HG03432 (cell line): ENCODE measurements at regions not wholly inside any gene's neighbourhood (a gene's known extent, or its start where the extent isn't known, plus 50 kb on each side); places are given as distances from the start of the nearest gene placed in this dataset.
A peak's percentile ranks its signal among the peaks of the same experiment; 100 is the strongest.

ENCODE experiments used
- ATAC-seq: cut with Tn5 transposase; IDR thresholded peaks from one replicate; pipeline ENCODE4 v1.9.1; 2021; ENCODE audit warnings: mild to moderate bottlenecking, moderate library complexity; ENCODE audit not compliant: unreplicated experiment

GRCh38 chr14:31943217-31943799, 133.8 kb upstream of the ARHGAP5 start:
- no peak for ATAC-seq

DNA sequence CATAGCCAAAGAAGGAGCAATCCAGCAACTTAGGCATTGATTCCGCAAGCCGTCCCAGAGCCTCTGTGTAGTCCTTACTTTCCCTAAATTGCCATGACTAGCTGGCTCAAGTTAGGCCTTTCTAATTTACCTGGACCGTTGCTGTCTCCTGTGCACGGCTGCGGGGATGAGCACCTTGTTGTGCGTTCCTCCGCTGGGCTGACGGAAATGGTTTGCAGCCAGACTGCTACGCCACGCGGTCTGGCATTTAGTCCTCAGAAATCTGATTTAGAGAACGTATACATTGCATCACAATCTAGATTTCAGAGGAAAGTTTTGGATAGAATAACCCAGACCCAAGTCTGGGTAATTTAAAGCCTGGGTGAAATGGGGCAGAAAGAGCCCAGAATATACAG, 133.2 kb upstream of the ARHGAP5 start:
- ATAC-seq = no peak

DNA sequence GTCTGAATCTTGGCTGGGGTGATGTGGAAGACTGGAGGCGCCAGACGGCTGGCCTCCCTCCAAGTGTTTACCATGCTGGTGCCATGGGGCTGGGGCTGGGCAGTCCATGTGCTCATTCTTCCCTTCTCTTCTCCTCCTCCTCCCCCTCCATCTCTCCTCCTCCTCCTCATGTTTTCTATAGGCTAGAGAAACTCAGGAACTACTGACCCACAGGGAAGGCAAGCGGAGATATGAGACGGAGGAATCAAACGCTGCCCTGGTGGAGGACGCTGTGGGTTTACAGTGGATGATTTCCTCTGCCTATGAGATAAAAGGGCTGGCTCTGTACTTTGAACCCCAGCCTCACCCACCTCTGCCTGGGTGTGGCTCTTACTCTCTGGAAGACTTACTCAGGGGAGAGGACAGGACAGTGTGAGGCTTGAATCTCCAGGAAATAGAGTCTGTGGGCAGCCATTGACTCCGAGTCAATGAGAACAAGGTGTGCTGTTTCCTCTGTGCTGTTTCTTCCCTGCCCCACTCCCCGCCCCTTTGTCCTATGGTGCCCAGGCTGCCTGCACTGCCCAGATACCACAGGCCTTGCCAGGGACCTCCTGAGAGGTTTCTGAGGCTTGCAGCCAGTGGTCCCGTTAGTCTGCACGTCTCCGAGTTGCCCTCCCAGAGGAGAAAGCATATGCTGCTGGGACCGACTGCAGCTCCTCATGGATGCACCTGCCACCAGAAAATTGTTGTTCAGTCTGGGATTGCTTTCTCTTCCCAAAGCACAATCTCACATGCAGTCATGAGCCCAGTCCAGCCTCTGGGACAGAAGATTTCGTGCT, 132.6 kb upstream of the ARHGAP5 start:
- ATAC-seq = no peak

DNA sequence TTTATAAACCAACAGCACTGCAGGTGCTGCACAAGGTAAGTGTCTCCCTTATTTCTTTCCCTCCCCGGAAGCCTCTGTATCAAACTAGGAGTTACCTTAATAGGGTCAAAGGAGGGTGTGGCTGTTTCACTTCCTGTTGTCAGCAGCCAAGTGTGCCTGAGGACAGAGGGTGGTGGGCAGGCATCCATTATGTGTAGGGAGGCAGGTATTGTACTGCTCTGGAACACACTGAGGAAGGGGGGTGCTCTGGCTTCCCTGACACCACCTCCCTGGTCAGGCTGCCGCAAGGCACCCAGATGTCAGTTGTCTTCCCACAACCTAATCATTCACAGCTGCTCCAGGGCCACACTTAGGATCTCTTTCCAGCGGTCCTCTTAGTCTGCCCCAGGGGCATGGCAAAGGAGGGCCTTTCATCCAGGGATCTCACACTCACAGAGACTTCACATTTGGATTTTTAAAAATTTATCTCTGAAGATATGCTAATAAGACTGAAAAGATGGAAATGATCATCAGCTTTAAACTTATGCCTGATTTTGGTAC, 132.0 kb upstream of the ARHGAP5 start:
- peak; percentile 66 for ATAC-seq

- no peak for ATAC-seq
Observed at GRCh38 chr14:31945701-31946100, 131.4 kb upstream of the ARHGAP5 start.

GRCh38 chr14:31947076-31947475, 130.0 kb upstream of the ARHGAP5 start:
- ATAC-seq = no peak

DNA sequence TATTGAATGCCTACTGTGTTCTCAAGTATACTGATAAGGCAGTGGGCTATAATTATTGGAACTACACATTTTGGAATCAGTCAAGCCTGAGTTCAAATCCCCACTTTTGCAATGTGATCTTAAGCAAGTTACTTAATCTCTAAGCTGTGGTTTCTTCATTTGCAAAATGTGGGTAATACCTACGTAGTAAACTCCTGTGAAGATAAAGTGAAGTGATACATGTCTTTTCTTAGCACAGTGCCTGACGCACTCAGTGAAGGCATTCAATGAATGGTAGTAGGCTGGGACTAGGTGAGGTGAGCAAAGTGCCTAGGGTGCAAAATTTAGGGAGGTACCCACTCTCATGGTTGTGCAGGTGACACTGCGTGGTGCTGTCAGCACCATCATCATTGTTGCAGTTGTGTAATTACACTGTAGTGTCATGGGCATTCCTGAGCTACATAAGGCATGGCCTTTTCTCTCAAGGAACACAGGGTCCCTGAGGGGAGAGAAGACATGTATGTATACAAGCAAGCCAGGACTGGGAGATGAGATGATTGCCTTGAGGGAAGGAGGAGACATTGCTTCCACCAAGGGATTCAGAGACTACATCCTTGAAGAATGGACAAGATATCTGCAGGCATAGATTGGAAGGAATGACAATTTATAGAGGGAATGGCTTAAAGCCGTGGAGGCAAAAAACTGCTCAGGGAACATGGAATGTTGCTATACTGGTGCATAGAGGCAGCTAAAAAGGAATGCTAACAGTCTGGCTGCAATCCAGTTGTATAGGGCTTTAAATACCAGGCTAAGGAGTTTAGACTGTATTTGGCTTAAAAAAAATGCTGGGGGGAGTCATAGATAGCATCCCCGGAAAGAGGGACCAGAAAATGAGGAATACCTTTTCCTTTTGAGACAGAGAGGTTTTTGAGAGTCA, 129.2 kb upstream of the ARHGAP5 start:
- no peak for ATAC-seq

- ATAC-seq = no peak
Observed at GRCh38 chr14:31949709-31950108, 127.4 kb upstream of the ARHGAP5 start.

DNA sequence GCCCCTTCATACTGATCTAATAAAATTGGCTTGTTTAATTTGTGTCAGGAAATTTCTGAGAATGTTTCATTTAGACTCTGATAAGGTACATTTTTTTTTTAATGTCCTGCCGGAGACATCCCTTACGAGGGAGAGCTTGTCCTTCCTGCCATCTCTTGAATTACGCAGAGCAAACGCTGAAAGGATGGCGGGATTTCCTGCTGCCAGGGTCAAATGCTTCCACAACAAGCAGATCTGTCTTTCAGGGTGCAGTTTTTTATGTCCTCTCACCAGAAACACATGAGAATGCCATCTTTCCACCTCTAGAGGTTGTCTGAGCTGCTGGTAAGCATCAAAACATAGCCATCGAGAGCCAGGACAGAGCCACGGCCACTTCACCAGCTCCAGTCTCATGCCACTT, 126.8 kb upstream of the ARHGAP5 start:
- no peak for ATAC-seq

GRCh38 chr14:31950764-31951637, 126.1 kb upstream of the ARHGAP5 start:
- no peak for ATAC-seq

DNA sequence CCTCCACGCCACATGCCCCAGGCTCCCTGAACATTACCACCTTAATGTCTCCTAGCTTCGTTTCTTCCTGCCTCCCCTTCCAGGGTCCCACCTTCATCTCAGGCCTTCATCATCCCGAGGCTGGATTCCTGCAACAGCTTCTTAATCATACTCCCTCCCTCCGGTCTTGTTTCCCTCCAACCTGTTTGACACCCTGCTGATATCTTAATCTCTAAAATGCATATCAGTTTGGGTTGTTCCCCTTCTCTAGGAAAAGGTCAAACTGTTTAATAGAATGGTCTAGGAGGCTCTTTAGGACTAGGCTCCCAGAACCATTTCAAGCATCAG, 125.5 kb upstream of the ARHGAP5 start:
- ATAC-seq = no peak

DNA sequence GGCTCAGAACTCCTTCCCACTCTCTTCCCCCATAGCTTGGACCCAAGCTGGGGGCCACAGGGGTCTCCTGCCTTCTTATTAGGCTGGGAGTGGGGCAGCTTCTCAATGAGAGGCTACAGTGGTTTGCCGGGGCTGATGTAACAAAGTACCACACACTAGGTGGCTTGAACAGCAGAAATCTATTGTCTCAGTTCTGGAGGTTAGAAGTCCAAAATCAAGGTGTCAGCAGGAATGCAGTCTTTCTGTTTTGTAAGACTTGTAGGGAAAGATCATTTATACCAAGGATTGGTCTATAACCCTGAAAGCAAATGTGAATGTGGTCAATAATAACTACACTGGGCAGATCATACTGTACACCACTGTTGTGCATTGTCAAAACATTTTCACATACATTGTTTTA, 124.5 kb upstream of the ARHGAP5 start:
- no peak for ATAC-seq

DNA sequence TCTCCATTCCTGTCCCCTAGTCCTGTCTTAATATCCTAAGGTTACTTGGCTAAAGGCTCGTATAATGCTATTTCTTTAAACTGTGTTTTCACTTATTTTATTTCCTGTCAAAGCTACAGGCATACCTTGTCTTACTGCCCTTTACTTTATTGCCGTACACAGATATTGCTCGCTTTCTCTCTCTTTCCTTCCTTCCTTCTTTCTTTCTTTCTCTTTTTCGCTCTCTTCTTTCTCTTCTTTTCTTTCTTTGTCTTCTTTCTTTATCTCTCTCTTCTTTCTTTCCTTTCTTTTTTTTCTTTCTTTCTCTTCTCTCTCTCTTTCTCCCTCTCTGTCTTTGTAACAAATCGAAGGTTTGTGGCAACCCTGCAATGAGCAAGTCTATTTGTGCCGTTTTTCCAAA, 123.9 kb upstream of the ARHGAP5 start:
- no peak for ATAC-seq

- no peak for ATAC-seq
Observed at GRCh38 chr14:31954991-31955390, 122.1 kb upstream of the ARHGAP5 start.

DNA sequence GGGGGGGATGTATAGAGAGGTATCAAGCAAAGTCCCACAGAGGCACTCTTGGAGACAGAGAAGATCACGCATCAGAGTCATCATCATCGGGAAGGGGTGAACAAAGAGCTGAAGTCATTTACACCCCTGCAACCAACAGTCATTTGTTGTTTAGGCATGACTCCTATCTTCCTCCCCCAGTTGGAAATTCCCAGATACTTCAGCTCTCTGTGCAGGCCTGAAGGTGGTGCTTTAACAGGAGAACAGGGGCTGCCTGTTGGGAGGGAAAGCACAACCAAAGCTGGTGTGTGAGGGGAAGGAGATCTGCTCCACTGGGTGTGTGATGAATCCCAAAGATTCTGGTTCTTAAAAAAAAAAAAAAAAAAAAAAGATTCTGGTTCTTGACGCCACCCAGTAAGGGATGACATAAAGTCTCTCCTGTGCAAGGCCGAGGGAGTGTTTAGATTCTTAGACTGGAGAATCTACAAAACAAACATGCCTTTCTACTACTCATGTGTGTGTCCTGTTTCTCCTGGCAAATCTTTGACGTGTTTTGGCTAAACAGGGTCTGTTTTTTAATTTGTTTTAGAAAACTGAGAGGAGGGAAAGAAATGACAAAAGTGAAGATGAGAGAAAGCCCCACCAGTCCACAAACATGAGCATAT, 121.0 kb upstream of the ARHGAP5 start:
- no peak for ATAC-seq

- ATAC-seq = no peak
Observed at GRCh38 chr14:31957565-31957964, 119.5 kb upstream of the ARHGAP5 start.

DNA sequence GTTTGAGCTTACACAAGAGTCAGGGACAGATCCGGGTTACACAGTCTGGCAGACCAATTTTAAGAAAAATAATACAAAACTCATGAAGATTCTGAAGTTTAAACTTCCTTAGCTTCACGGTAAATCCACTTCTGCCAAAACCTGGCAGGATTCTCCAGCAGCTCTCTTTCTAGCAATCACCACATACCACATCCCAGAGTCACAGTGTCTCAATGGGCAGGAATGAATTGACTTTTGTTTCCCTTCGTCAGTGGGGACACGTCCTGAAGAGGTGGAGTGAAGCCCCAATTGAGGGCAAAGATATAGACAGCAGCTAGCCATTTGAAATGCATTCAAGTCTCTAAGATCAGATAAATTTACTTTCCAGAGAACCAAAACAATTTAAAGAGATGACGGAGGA, 117.1 kb upstream of the ARHGAP5 start:
- no peak for ATAC-seq

GRCh38 chr14:31961896-31962295, 115.2 kb upstream of the ARHGAP5 start:
- no peak for ATAC-seq

GRCh38 chr14:31962920-31963319, 114.2 kb upstream of the ARHGAP5 start:
- no peak for ATAC-seq

DNA sequence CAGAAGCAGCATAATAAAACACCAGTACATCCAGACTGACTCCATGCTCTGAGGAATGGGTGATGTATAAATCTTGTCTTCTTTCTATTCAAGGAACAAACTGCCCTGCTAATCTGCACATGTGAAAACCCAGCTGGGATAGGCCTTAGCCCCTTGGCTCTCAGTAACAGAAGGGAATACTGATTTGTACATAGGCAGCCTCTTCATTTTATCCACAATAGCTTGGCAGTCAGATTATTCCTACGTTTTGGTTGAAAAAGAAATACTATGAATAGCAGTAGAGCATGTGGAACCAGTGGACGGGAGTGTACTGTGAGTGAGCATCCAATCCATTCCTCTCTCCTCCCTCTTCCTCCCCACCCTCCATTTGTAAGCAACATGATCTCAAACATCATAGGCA, 113.5 kb upstream of the ARHGAP5 start:
- no peak for ATAC-seq
